DOHH2 (cell line): ENCODE measurements at regions not wholly inside any gene's neighbourhood (a gene's known extent, or its start where the extent isn't known, plus 50 kb on each side); places are given as distances from the start of the nearest gene placed in this dataset.

Experiments used
- EZH2phosphoT487 ChIP-seq: fragments of 200-600 bp; sonication (generic); IDR thresholded peaks from 2 replicates; pipeline ENCODE4 v1.6.1; 2017; ENCODE audit warnings: borderline replicate concordance, mild to moderate bottlenecking, antibody characterized with exemption, low read length, moderate library complexity, mixed read lengths
- TF ChIP-seq, protein P1 (sequence below): fragments of 200-600 bp; sonication (generic); IDR thresholded peaks from one replicate; pipeline ENCODE4 v1.5.1; 2014; ENCODE audit warnings: antibody characterized with exemption, mild to moderate bottlenecking, low read depth, low read length; ENCODE audit not compliant: poor library complexity, severe bottlenecking

GRCh38 chr2:65678779-65679391 is 246.5 kb upstream of the SPRED2 start:
- TF ChIP-seq, protein P1, sequence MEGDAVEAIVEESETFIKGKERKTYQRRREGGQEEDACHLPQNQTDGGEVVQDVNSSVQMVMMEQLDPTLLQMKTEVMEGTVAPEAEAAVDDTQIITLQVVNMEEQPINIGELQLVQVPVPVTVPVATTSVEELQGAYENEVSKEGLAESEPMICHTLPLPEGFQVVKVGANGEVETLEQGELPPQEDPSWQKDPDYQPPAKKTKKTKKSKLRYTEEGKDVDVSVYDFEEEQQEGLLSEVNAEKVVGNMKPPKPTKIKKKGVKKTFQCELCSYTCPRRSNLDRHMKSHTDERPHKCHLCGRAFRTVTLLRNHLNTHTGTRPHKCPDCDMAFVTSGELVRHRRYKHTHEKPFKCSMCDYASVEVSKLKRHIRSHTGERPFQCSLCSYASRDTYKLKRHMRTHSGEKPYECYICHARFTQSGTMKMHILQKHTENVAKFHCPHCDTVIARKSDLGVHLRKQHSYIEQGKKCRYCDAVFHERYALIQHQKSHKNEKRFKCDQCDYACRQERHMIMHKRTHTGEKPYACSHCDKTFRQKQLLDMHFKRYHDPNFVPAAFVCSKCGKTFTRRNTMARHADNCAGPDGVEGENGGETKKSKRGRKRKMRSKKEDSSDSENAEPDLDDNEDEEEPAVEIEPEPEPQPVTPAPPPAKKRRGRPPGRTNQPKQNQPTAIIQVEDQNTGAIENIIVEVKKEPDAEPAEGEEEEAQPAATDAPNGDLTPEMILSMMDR: no peak
- TF ChIP-seq EZH2phosphoT487: no peak
